Stimulated activated CD8-positive, alpha-beta memory T cell treated with anti-CD3 and anti-CD28 coated beads, Interleukin-4, amount 100 ng/mL, for 4 hours (primary cell): ENCODE measurements at regions not wholly inside any gene's neighbourhood (a gene's known extent, or its start where the extent isn't known, plus 50 kb on each side); places are given as distances from the start of the nearest gene placed in this dataset.
"Not testable (repeated sequence)": the region's sequence is repeated elsewhere in the genome, so short reads cannot be mapped to it uniquely, and the experiment has no call there.

ENCODE experiments used
- DNase-seq, 2 donors: peaks; one replicate each; pipeline ENCODE4 v3.0.0-alpha.2; 2020; ENCODE audit warnings: low read depth in 2 of 2, low spot score in 1 of 2

DNA sequence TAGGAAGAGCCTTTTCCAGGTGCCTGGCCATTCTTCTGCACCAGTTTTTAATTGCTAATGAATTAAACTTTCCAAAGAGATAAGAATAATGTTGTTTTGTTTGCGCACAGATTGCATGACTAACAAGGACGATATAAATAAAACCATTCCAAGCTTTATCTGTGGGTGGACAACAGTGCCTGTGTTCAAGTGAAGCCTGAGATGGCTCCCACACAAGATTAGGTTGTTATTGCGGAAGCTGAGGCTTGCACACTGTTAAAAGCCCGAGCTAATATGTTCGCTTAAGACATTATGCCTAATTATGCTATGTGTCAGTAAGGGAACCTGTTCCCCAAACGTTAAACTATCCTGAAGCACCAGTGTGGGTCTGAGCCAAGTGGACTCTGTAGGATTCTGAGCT lies 58.5 kb upstream of the NBPF11 start:
- DNase-seq, result not testable (repeated sequence)

DNA sequence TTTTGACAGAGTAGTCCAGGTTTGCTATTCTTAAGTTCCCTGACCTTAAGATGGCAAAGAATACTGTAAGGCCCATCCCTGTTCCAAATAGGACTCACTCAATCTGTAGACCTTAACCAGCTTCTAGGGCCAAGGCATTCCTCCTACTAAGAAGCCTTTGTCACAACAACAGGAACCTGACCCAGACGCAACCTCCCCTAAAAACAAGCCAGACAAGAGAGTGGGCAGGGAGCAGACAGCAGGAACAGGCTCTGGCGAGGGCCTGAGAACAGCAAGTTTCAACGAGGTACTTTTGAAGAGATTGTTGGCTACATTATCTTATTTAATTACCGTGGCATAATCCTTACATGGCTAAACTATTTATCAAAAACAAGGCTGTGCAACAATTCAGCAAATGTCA lies 58.1 kb upstream of the NBPF11 start:
- not testable (repeated sequence) for DNase-seq

DNA sequence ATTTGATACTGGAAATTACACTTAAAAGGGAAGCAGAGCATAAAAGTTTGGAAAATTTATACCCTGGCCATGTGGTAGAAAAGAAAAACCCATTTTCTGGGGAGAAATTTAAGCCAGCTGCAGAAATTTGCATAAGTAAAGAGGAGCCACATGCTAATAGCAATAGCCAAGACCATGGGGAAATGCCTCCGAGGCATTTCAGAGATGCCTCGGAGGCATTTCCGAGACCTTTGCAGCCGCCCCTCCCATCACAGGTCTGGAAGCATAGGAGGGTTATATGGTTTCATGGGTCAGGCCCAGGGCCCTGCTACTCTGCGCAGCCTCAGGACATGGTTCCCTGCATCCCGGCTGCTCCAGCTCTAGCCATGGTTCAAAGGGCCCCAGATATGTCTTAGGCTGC lies 49.9 kb upstream of the NBPF11 start:
- DNase-seq, result not testable (repeated sequence)
